Fibroblast of the aortic adventitia (primary cell): ENCODE measurements at regions not wholly inside any gene's neighbourhood (a gene's known extent, or its start where the extent isn't known, plus 50 kb on each side); places are given as distances from the start of the nearest gene placed in this dataset.

Experiments used
- DNase-seq: peaks from one replicate; pipeline ENCODE4 v3.0.0-alpha.2; 2010; ENCODE audit warnings: low read depth
- H3K4me3 ChIP-seq: 2 replicates; pipeline ENCODE4 v1.5.1; 2011; ENCODE audit warnings: low read depth, mild to moderate bottlenecking, control low read depth, low read length, moderate library complexity
- TF ChIP-seq, protein P1 (sequence below): IDR thresholded peaks from 2 replicates; pipeline ENCODE4 v1.5.1; 2011; ENCODE audit warnings: mild to moderate bottlenecking, low read length, control low read depth, inconsistent platforms; ENCODE audit not compliant: insufficient read depth

DNA sequence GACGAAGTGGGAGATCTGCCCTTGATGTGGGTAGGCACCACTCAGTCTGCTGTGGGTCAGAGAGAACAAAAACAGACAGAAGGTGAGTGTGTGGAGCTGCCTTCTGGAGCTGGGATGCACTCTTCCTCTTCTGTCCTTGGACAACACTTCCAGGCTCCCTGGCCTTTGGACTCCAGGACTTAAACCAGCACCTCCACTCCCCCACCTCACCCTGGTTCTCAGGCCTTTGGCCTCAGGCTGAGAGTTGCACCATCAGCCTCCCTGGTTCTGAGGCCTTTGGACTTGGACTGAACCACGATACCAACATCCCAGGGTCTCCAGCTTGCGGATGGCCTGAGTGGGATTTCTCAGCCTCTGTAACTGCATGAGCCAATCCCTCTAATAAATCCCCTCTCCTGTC, 68.1 kb upstream of the STUM start:
- TF ChIP-seq, protein P1, sequence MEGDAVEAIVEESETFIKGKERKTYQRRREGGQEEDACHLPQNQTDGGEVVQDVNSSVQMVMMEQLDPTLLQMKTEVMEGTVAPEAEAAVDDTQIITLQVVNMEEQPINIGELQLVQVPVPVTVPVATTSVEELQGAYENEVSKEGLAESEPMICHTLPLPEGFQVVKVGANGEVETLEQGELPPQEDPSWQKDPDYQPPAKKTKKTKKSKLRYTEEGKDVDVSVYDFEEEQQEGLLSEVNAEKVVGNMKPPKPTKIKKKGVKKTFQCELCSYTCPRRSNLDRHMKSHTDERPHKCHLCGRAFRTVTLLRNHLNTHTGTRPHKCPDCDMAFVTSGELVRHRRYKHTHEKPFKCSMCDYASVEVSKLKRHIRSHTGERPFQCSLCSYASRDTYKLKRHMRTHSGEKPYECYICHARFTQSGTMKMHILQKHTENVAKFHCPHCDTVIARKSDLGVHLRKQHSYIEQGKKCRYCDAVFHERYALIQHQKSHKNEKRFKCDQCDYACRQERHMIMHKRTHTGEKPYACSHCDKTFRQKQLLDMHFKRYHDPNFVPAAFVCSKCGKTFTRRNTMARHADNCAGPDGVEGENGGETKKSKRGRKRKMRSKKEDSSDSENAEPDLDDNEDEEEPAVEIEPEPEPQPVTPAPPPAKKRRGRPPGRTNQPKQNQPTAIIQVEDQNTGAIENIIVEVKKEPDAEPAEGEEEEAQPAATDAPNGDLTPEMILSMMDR, result no peak
- no peak for DNase-seq
- H3K4me3 ChIP-seq, result no peak overlapping the region

DNA sequence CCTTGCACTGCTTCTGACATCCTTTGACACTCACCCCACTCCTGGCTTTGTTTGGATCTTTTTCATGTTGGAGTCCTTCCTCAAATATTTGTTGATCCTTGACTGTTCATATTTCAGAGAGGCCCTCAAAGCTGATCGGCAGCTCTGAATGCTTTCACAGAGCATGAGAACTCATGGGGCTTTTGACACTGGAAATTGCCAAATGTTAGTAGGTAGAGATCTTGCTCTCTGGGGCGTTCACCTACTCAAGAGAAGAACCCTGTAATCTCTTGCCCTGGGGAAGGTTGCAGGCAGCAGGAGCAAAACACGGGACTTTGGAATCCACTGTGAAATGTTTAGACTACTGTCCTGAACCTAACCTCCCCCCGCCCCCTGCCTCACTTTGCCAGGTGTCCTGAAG, 67.4 kb upstream of the STUM start:
- DNase-seq, result no peak
- no peak overlapping the region for H3K4me3 ChIP-seq
- TF ChIP-seq, protein P1, result no peak

DNA sequence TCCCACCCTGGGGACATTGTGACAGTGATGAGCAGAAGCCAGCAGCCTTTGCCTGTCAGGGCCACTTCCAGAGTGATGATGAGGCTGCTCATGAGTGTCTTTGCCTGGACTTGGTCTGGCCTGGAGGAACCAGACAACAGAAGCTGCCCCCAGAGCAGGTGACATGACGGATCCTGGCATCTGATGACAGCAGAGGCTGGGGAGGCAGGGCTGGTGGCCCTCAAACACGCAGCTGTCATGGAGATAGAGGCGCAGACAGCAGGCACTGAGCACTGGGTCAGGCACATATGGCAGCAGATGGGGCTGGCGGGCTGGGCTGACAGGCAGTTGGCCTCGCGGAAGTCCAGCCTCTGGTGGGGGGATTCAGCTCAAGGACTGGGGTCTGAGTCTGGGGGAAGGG, 66.4 kb upstream of the STUM start:
- DNase-seq, result no peak
- TF ChIP-seq, protein P1, result no peak
- no peak overlapping the region for H3K4me3 ChIP-seq

DNA sequence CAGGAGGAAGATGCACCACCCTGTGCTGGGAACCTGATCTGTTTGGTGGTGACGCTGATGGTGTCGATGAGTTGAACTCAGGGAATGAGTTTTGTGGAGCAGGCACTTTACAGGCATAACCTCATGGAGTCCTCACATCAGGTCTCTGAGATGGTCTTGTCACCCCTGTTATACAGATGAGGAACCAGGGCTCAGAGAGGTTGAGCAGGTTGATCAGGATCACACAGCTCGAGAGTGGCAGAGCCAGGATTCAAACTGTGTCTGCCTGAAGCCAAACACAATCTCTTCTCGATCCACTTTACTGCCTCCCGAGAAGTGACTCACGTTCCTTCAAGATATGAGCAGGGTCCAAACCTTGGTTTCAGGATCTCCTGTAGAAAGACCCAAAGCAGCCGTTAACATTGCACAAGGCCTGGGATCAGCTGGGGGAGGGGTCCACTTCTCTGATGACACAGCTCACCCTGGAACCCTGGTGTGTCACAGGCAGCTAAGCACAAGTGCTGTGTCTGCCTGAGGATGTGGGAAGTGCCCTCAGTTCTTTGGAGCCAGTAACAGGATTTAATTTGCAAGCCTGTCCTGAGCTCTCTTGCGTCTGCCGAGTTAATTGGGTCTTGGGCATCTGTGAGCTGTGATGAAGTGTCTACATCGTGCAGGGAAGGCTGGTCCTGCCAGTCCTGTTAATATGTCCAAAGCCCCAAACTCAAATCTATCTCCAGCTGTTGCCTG, 65.4 kb upstream of the STUM start:
- TF ChIP-seq, protein P1, result no peak
- H3K4me3 ChIP-seq, result no peak overlapping the region
- DNase-seq, result no peak

DNA sequence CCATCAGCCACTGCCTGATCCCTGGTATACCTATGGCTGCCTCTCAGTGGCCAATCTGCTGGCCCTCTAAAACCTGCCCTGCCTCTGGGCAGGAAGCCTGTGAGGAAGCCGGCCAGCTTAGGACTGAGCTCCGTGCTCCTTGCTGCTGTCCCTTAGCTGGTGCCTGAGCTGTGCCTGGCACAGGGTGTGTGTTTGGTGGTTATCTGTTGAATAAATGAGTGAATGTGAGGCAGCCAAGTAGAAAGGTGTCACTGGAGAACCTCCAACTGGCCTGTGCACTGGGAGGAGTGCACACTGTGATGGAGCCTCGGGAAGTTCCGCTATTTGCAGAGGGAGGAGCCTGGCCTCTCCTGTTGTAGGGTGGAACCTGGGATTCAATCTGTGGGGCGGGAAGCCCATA, 63.4 kb upstream of the STUM start:
- DNase-seq, result no peak
- no peak overlapping the region for H3K4me3 ChIP-seq
- TF ChIP-seq, protein P1, result no peak

DNA sequence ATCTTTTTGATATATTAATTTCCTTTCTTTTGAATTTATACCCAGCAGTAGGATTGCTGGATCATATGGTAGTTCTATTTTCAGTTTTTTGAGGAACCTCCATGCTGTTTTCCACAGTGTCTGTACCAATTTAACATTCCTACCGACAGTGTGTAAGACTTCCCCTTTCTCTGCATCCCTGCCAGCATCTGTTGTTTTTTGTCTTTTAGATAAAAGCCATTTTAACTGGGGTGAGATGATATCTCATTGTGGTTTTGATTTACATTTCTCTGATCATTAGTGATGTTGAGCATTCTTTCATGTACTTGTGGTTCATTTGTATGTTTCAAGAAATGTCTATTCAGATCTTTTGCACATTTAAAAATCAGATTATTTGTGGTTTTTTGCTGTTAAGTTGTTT, 62.4 kb upstream of the STUM start:
- TF ChIP-seq, protein P1, result no peak

DNA sequence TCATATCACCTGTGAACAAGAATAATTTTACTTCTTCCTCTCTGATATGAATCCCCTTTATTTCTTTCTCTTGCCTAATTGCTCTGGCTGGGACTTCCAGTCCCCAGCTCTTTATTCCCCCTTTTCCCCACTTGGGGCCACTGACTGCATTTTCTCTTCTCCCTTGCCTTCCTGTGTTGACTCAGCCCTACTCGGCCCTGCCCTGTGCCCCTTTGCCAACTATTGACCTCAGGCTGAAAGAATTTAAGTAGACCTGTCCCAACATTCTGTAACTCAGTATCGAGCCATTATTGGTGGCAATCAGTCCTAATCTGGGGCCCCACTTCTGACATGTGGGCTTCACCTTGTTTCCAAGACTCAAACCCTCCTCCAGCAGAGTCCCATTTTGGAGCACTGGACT, 60.6 kb upstream of the STUM start:
- TF ChIP-seq, protein P1, result no peak
- no peak overlapping the region for H3K4me3 ChIP-seq
- DNase-seq, result peak; percentile 5

More for the DNA sequence above, 62.4 kb upstream of the STUM start:
- no peak for DNase-seq
- no peak overlapping the region for H3K4me3 ChIP-seq
